Breast epithelium (tissue), 3 donors: ENCODE measurements at regions not wholly inside any gene's neighbourhood (a gene's known extent, or its start where the extent isn't known, plus 50 kb on each side); places are given as distances from the start of the nearest gene placed in this dataset.

ENCODE experiments used
- CTCF ChIP-seq, 3 donors: fragments of 450-650 bp; IDR thresholded peaks; one replicate each; pipeline ENCODE4 v1.5.1; 2016 to 2017; ENCODE audit warnings: antibody characterized with exemption in 3 of 3, mild to moderate bottlenecking in 3 of 3, moderate library complexity in 3 of 3
- POLR2A ChIP-seq: fragments of 450-650 bp; IDR thresholded peaks from one replicate; pipeline ENCODE4 v1.6.1; 2016; ENCODE audit warnings: antibody characterized with exemption, mild to moderate bottlenecking, moderate library complexity
- POLR2AphosphoS5 ChIP-seq, 3 donors: sonication (generic); formaldehyde crosslinking; IDR thresholded peaks; one replicate each; pipeline ENCODE4 v1.6.1; 2017; ENCODE audit warnings: antibody characterized with exemption in 3 of 3

- TF ChIP-seq CTCF (IDR thresholded peaks at IDR 0.05) (no peak), POLR2AphosphoS5 (IDR thresholded peaks at IDR 0.05) (no peak), POLR2A (no peak)
Measured at GRCh38 chr6:166050559-166050958, 117.1 kb downstream of the TBXT start.
